Small intestine (tissue), 7 donors: ENCODE measurements at regions not wholly inside any gene's neighbourhood (a gene's known extent, or its start where the extent isn't known, plus 50 kb on each side); places are given as distances from the start of the nearest gene placed in this dataset.
A peak's percentile ranks its signal among the peaks of the same experiment; 100 is the strongest.

ENCODE experiments used
- DNase-seq, 2 donors: peaks; one replicate each; pipeline versions ENCODE4 v3.0.0 to v3.0.0-alpha.2; 2013
- FAIRE-seq: peaks from 2 replicates; lab custom pipeline; 2012; peaks lifted over from hg19 to GRCh38; lab: Jason Lieb, UNC
- H3K27ac ChIP-seq, 3 donors: one replicate each; pipeline ENCODE4 v1.5.1; 2013; ENCODE audit warnings: low read length in 2 of 3, mild to moderate bottlenecking in 2 of 3, control low read depth in 1 of 3, inconsistent platforms in 1 of 3, low read depth in 1 of 3, moderate library complexity in 1 of 3
- H3K27me3 ChIP-seq, 3 donors: one replicate each; pipeline ENCODE4 v1.6.1; 2013; ENCODE audit warnings: low read length in 3 of 3, inconsistent platforms in 1 of 3; ENCODE audit not compliant: control insufficient read depth in 3 of 3, insufficient read depth in 3 of 3
- H3K36me3 ChIP-seq, 3 donors: one replicate each; pipeline ENCODE4 v1.6.1; 2013; ENCODE audit warnings: low read length in 3 of 3, inconsistent platforms in 1 of 3, low read depth in 1 of 3, mild to moderate bottlenecking in 1 of 3, moderate library complexity in 1 of 3; ENCODE audit not compliant: control insufficient read depth in 3 of 3, insufficient read depth in 2 of 3
- H3K4me1 ChIP-seq, 3 donors: one replicate each; pipeline ENCODE4 v1.6.1; 2013; ENCODE audit warnings: low read length in 2 of 3, inconsistent platforms in 1 of 3, low read depth in 1 of 3, mild to moderate bottlenecking in 1 of 3, moderate library complexity in 1 of 3; ENCODE audit not compliant: control insufficient read depth in 3 of 3, insufficient read depth in 2 of 3
- H3K4me3 ChIP-seq, 3 donors: one replicate each; pipeline ENCODE4 v1.5.1; 2013; ENCODE audit warnings: low read length in 3 of 3, control low read depth in 1 of 3, inconsistent platforms in 1 of 3, low read depth in 1 of 3, mild to moderate bottlenecking in 1 of 3, moderate library complexity in 1 of 3
- H3K9me3 ChIP-seq, 2 donors: one replicate each; pipeline ENCODE4 v1.6.1; 2013; ENCODE audit warnings: low read depth in 1 of 2, low read length in 1 of 2; ENCODE audit not compliant: control insufficient read depth in 2 of 2, insufficient read depth in 1 of 2
- WGBS, 3 donors: extraction: QIAGEN DNeasy Blood & Tissue Kit; methylation state at CpG; one replicate each; pipeline ENCODE4 v1.1.7; 2013; 5-methylcytosine and 5-hydroxymethylcytosine counted together
- donor health status: healthy with polysubstance abuse.
- donor health status: control.
- donor health status: control.
- donor health status: Bipolar disorder and iron deficiency.
- donor health status: healthy.

DNA sequence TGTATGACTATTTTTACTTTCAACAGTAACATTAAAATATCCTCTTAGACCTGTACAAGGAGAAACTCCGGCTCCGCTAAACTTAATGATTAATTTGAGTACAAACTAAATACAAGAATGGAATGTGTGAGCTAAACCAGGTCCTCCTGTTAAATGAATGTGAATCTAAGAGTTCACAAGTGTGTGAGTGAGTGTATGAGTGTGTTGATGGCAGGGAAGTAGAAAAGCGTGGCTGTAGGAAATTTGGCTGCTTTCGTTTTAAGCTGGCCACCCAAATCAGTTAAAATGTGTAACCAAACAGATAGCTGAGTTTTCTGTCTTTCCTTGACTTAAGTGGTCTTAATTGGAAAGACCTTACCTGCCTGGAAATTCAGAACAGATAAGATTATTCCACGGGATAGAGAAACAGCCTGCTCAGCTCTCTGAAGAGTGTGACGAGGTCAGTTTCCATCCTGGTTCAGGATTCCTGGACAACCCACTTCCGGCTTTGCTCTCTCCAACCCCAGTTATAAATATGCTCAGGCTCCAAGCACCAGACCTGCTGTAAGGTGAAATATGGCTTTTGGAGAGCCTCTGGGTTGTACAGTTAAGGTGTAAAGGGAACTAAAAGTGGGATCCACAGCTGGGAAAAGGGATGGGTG, 908.6 kb upstream of the EDIL3 start:
- WGBS, 3 donors: 13 to 40% (median 36%) methylated on average over 7 of the region's 7 CpGs
- Histone ChIP-seq H3K27me3 (no peaks in the 10 kb centered on the region), H3K9me3 (no peaks in the 10 kb centered on the region), H3K4me3 (peak overlapping the region in 2 of 3 donors; percentile 28 to 38), H3K4me1 (no peaks in the 10 kb centered on the region), H3K36me3 (no peaks in the 10 kb centered on the region), H3K27ac (peak overlapping the region in 1 of 3 donors; percentile 4)
- FAIRE-seq: no peak
- DNase-seq: peak; percentile 23 to 31

DNA sequence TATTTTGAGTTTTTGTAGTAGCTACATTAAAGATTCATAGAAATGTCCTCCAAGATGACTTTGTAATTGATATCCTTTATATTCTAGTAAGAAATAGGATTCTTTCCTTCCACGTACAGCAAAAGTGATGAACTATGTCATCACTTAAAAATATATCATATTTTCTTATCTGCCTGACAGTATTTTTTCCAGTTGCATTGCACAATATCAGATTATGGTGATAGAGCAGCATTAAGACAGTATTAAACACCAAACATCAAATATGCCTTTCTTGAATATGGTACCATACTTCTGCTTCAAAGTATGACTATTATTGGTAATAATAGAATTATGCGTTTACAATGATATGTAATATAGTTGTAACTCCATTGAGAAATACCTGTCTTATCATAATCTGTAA, 919.8 kb upstream of the EDIL3 start:
- H3K4me3 ChIP-seq: no peak overlapping the region
- DNase-seq (no peak), FAIRE-seq (no peak)
- H3K9me3 ChIP-seq: no peaks in the 10 kb centered on the region
- WGBS, 3 donors: 77 to 86% (median 82%) methylated on average over 2 of the region's 2 CpGs
- no peaks in the 10 kb centered on the region for H3K36me3 ChIP-seq
- no peaks in the 10 kb centered on the region for H3K4me1 ChIP-seq
- no peak overlapping the region for H3K27ac ChIP-seq
- no peaks in the 10 kb centered on the region for H3K27me3 ChIP-seq

DNA sequence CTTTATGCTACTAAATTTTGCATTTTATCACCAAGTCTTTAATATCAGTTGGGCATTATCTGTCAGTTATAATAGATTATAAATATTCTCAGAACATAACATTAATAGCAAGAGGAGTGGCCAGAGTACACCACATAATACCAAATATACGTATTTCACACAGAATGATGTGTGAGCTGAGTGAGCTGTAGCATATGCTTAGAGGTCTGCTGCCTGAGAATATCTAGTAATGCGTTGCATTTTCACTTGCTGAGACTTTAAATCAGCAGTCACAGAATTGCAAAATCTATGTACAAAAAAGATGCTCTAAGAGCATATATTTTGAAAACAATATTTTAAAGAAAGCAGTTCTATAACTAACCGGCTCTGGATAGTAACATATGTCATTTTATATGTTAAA, 921.1 kb upstream of the EDIL3 start:
- Histone ChIP-seq H3K27me3 (no peaks in the 10 kb centered on the region), H3K27ac (no peak overlapping the region), H3K4me1 (no peaks in the 10 kb centered on the region), H3K4me3 (no peak overlapping the region), H3K9me3 (no peaks in the 10 kb centered on the region), H3K36me3 (no peaks in the 10 kb centered on the region)
- no peak for DNase-seq
- FAIRE-seq: no peak
- WGBS, 3 donors: 73 to 81% (median 80%) methylated on average over 3 of the region's 3 CpGs

DNA sequence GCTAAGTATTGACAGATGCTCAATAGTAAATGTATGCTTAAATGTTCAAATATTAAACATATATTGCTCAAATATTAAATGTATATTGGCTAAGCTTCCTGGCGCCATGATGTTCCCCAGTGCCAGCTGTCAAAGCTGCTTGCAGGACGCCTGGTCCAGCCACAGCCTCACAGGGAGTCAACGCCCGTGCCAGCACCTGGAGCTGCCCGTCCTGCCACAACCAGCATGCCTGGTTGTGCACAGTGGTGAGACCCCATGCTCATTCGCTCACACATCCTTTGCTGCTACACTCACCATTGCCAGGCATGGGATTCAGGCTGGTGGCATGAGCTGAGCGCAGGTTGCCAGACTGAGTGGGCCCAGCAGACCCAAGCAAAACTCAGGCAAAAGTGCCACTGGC, 926.9 kb upstream of the EDIL3 start:
- no peaks in the 10 kb centered on the region for H3K9me3 ChIP-seq
- H3K4me1 ChIP-seq: no peaks in the 10 kb centered on the region
- H3K27ac ChIP-seq: no peak overlapping the region
- H3K36me3 ChIP-seq: no peaks in the 10 kb centered on the region
- FAIRE-seq: no peak
- no peak for DNase-seq
- 73 to 79% (median 74%) methylated on average over 7 of the region's 7 CpGs for WGBS, 3 donors
- H3K4me3 ChIP-seq: no peak overlapping the region
- no peaks in the 10 kb centered on the region for H3K27me3 ChIP-seq

DNA sequence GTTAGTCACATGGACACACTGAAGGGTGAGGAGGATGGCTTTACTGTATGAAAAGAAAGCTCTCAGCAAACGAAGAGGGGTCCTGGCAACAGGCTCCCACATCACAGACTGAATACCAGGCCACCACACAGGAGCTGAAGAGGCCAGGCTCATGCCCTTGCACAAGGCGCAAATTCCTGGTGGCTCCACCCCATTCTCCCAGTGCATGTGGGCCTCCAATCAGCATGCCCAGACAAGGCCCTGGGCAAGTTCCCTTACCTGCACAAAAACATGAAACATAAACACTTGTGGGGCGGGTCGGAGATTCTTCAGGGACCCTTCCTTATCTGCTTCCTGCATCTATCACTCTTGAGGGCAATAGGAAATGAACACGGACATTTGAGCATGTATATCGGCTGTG, 935.8 kb upstream of the EDIL3 start:
- H3K9me3 ChIP-seq: no peaks in the 10 kb centered on the region
- H3K27me3 ChIP-seq: no peaks in the 10 kb centered on the region
- DNase-seq (no peak), FAIRE-seq (no peak)
- H3K36me3 ChIP-seq: no peaks in the 10 kb centered on the region
- H3K27ac ChIP-seq: no peak overlapping the region
- H3K4me3 ChIP-seq: no peak overlapping the region
- WGBS, 3 donors: 56 to 70% (median 61%) methylated on average over 6 of the region's 6 CpGs
- H3K4me1 ChIP-seq: no peaks in the 10 kb centered on the region

DNA sequence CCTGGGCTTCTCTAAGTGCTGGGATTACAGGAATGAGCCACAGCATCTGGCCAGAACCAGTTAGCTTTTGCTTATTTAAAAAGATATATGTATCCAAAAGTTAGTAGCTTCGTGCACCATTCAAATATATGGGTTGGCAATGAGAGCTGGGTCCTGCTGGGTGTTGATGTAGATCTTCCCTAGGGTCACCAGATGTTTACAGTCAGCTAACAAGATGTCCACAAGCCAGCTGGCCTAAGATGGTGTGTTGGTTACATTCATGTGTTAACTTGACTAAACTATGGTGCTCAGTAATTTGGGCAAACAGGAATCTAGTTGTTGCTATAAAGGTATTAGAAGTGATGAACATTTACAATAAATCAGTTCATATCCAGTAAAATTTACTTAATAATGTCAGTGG, 948.6 kb upstream of the EDIL3 start:
- H3K36me3 ChIP-seq: no peaks in the 10 kb centered on the region
- no peak for DNase-seq
- no peaks in the 10 kb centered on the region for H3K27me3 ChIP-seq
- no peak for FAIRE-seq
- no peaks in the 10 kb centered on the region for H3K9me3 ChIP-seq
- H3K27ac ChIP-seq: no peak overlapping the region
- no peak overlapping the region for H3K4me3 ChIP-seq
- H3K4me1 ChIP-seq: no peaks in the 10 kb centered on the region
- 61 to 75% (median 69%) methylated on average over 1 of the region's 1 CpG for WGBS, 3 donors

DNA sequence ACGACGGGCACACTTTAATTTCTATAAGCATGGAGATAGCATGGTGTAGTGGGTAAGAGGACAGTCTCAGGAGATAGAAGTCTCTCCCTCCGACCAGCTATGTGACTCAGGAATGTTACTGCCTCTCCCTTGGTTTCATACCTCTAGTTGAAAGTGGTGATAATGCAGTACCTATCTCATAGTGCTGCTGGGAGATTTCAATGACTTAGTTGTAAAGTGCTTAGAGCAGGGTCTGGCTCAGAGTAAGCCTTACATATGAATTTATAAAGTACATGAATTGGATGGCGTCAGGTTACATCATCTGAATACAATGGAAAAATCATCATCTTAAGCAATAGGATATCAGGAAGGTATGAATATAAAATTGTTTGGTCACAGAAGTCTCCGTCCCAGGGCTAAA, 952.8 kb upstream of the EDIL3 start:
- H3K27ac ChIP-seq: no peak overlapping the region
- DNase-seq (no peak), FAIRE-seq (no peak)
- H3K4me1 ChIP-seq: no peaks in the 10 kb centered on the region
- no peaks in the 10 kb centered on the region for H3K9me3 ChIP-seq
- WGBS, 3 donors: 56 to 76% (median 66%) methylated on average over 5 of the region's 5 CpGs
- no peaks in the 10 kb centered on the region for H3K27me3 ChIP-seq
- no peak overlapping the region for H3K4me3 ChIP-seq
- no peaks in the 10 kb centered on the region for H3K36me3 ChIP-seq

DNA sequence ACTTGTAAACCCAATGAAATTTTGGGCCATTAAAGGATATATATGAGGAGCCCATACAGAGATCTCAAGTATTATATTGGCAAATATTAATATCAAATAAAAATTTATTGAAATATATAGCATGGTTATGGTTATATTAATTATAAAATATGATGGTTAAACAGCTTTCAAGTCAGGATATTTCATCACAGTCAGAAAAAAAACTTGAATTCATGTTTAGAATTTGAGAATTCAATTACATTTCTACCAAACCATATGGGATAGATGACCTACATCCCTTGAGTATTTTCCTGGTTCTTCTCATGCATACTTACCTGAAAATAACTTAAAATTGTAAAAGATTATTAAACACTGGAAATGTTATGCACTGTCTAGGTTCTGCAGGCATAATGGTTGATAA, 956.1 kb upstream of the EDIL3 start:
- DNase-seq (no peak), FAIRE-seq (no peak)
- Histone ChIP-seq H3K4me3 (no peak overlapping the region), H3K9me3 (no peaks in the 10 kb centered on the region), H3K36me3 (no peaks in the 10 kb centered on the region), H3K4me1 (no peaks in the 10 kb centered on the region), H3K27ac (no peak overlapping the region), H3K27me3 (no peaks in the 10 kb centered on the region)

DNA sequence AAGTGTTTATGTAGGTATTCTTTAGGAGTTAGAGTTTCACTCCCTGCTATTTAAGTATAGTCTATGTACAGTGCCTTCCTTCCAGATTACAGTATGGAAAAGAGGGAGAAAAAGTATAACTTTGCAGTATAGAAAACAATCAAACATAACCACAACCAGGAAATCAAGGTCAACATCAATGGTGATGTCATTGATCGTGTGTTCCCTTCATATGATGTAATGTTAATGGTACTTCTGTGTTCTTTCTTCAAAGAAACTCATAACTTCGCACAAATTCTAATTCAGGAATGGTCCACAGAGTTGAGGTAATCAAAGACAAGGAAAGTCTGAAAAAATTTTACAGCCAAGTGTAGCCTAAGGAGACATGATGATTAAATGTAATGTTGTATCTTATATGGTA, 961.1 kb upstream of the EDIL3 start:
- WGBS, 3 donors: 66 to 82% (median 68%) methylated on average over 2 of the region's 2 CpGs
- Histone ChIP-seq H3K27me3 (no peaks in the 10 kb centered on the region), H3K9me3 (no peaks in the 10 kb centered on the region), H3K4me3 (no peak overlapping the region), H3K36me3 (no peaks in the 10 kb centered on the region), H3K4me1 (no peaks in the 10 kb centered on the region), H3K27ac (no peak overlapping the region)
- no peak for FAIRE-seq
- DNase-seq: no peak
